Keratinocyte (primary cell): ENCODE measurements at regions not wholly inside any gene's neighbourhood (a gene's known extent, or its start where the extent isn't known, plus 50 kb on each side); places are given as distances from the start of the nearest gene placed in this dataset.

ENCODE experiments used
- DNase-seq: peaks from one replicate; pipeline ENCODE4 v3.0.0-alpha.2; 2011; ENCODE audit warnings: low read depth, missing footprints, low spot score
- FAIRE-seq: peaks from 2 replicates; lab custom pipeline; 2011; peaks lifted over from hg19 to GRCh38; lab: Jason Lieb, UNC
- H2AFZ ChIP-seq: 2 replicates; pipeline ENCODE4 v1.6.0; 2012; ENCODE audit warnings: low read length, control low read depth, inconsistent platforms; ENCODE audit not compliant: control insufficient read depth
- H3K27ac ChIP-seq: 2 replicates; pipeline ENCODE4 v1.5.1; 2011; ENCODE audit warnings: low read length; ENCODE audit not compliant: control insufficient read depth, insufficient read depth
- H3K27me3 ChIP-seq: 3 replicates; pipeline ENCODE4 v1.6.0; 2011; ENCODE audit warnings: low read length; ENCODE audit not compliant: control insufficient read depth, insufficient read depth; ENCODE audit errors: extremely low read depth
- H3K36me3 ChIP-seq, 2 experiments: 2 replicates in 1 of 2; 3 replicates in 1 of 2; pipeline ENCODE4 v1.5.1; 2011; ENCODE audit warnings: low read length in 2 of 2, mild to moderate bottlenecking in 1 of 2; ENCODE audit not compliant: control insufficient read depth in 2 of 2, insufficient read depth in 2 of 2; ENCODE audit errors: extremely low read depth in 1 of 2
- H3K4me1 ChIP-seq: 3 replicates; pipeline ENCODE4 v1.5.1; 2011; ENCODE audit warnings: low read length; ENCODE audit not compliant: control insufficient read depth, insufficient read depth; ENCODE audit errors: extremely low read depth
- H3K4me2 ChIP-seq: 3 replicates; pipeline ENCODE4 v1.6.0; 2011; ENCODE audit warnings: low read depth, low read length; ENCODE audit not compliant: control insufficient read depth, insufficient read depth; ENCODE audit errors: extremely low read depth
- H3K4me3 ChIP-seq, 3 experiments: fragments of 200-600 bp in 1 of 3; sonication (generic) in 1 of 3; 2 replicates in 2 of 3; 3 replicates in 1 of 3; pipeline ENCODE4 v1.5.1; 2011 to 2016; ENCODE audit warnings: low read length in 3 of 3, mild to moderate bottlenecking in 3 of 3, control low read depth in 2 of 3, inconsistent platforms in 1 of 3, low read depth in 1 of 3, mixed read lengths in 1 of 3, mixed run types in 1 of 3, moderate library complexity in 1 of 3; ENCODE audit not compliant: control insufficient read depth in 2 of 3, insufficient read depth in 2 of 3; ENCODE audit errors: extremely low read depth in 1 of 3
- H3K79me2 ChIP-seq: 2 replicates; pipeline ENCODE4 v1.6.0; 2012; ENCODE audit warnings: low read length; ENCODE audit not compliant: control insufficient read depth, insufficient read depth
- H3K9ac ChIP-seq: 3 replicates; pipeline ENCODE4 v1.6.0; 2011; ENCODE audit warnings: low read length; ENCODE audit not compliant: control insufficient read depth, insufficient read depth; ENCODE audit errors: extremely low read depth
- H3K9me1 ChIP-seq: 3 replicates; pipeline ENCODE4 v1.6.0; 2011; ENCODE audit warnings: low read length; ENCODE audit not compliant: control insufficient read depth, insufficient read depth; ENCODE audit errors: extremely low read depth
- H3K9me3 ChIP-seq: 2 replicates; pipeline ENCODE4 v1.5.1; 2012; ENCODE audit warnings: low read depth, low read length; ENCODE audit not compliant: control insufficient read depth
- H4K20me1 ChIP-seq: 3 replicates; pipeline ENCODE4 v1.6.0; 2011; ENCODE audit warnings: low read length; ENCODE audit not compliant: control insufficient read depth, insufficient read depth; ENCODE audit errors: extremely low read depth
- CTCF ChIP-seq, 3 experiments: IDR thresholded peaks in 1 of 3; conservative IDR thresholded peaks in 1 of 3; optimal IDR thresholded peaks in 1 of 3; 2 replicates in 2 of 3; 3 replicates in 1 of 3; pipeline versions ENCODE3 to v1.5.1; 2011; ENCODE audit warnings: low read length in 3 of 3, mild to moderate bottlenecking in 3 of 3, moderate library complexity in 2 of 3, control low read depth in 1 of 3, inconsistent platforms in 1 of 3; ENCODE audit not compliant: insufficient read depth in 2 of 3; ENCODE audit errors: extremely low read depth in 1 of 3
- EZH2 ChIP-seq: IDR thresholded peaks from one replicate; pipeline ENCODE4 v1.6.1; 2012; ENCODE audit warnings: inconsistent platforms, mild to moderate bottlenecking, low read length, moderate library complexity
- dilution Hi-C: fragments of 300-500 bp; cut with MboI; formaldehyde crosslinking; loops from one replicate; pipeline ENCODE4 v1.7.0; 2020; ENCODE audit warnings: low sequenced_read_pairs; ENCODE audit not compliant: extremely low pct_ligation_motif_present

GRCh38 chr9:109865521-109865920 is 85.5 kb downstream of the PALM2AKAP2 start:
- no peak overlapping the region for H3K27ac ChIP-seq
- FAIRE-seq (no peak), DNase-seq (no peak)
- H3K36me3 ChIP-seq = no peaks in the 10 kb centered on the region
- H3K4me2 ChIP-seq = no peak overlapping the region
- H3K79me2 ChIP-seq = no peaks in the 10 kb centered on the region
- no peak overlapping the region for H3K4me3 ChIP-seq
- H3K27me3 ChIP-seq = peaks cover 3% of the 10 kb centered on the region
- no peak overlapping the region for H2AFZ ChIP-seq
- dilution Hi-C loops = no loop called here
- H3K9ac ChIP-seq = no peak overlapping the region
- no peaks in the 10 kb centered on the region for H3K9me1 ChIP-seq
- no peaks in the 10 kb centered on the region for H3K9me3 ChIP-seq
- H4K20me1 ChIP-seq = no peaks in the 10 kb centered on the region
- TF ChIP-seq CTCF (optimal IDR thresholded peaks at IDR 0.05 in 1 of 3, IDR thresholded peaks at IDR 0.05 in 1 of 3, conservative IDR thresholded peaks at IDR 0.05 in 1 of 3; ENCODE audit: extremely low read depth in 1 of 3, insufficient read depth in 2 of 3, low read length in 3 of 3) (no peak), EZH2 (no peak)
- H3K4me1 ChIP-seq = peaks cover 2% of the 10 kb centered on the region

GRCh38 chr9:109868207-109868606 is 88.2 kb downstream of the PALM2AKAP2 start:
- no peaks in the 10 kb centered on the region for H4K20me1 ChIP-seq
- dilution Hi-C loops = no loop called here
- H3K79me2 ChIP-seq = no peaks in the 10 kb centered on the region
- H3K9me3 ChIP-seq = no peaks in the 10 kb centered on the region
- FAIRE-seq (no peak), DNase-seq (no peak)
- H3K4me3 ChIP-seq = no peak overlapping the region
- no peaks in the 10 kb centered on the region for H3K9me1 ChIP-seq
- no peaks in the 10 kb centered on the region for H3K36me3 ChIP-seq
- no peak overlapping the region for H2AFZ ChIP-seq
- no peak overlapping the region for H3K4me2 ChIP-seq
- no peaks in the 10 kb centered on the region for H3K27me3 ChIP-seq
- TF ChIP-seq EZH2 (no peak), CTCF (optimal IDR thresholded peaks at IDR 0.05 in 1 of 3, IDR thresholded peaks at IDR 0.05 in 1 of 3, conservative IDR thresholded peaks at IDR 0.05 in 1 of 3; ENCODE audit: extremely low read depth in 1 of 3, insufficient read depth in 2 of 3, low read length in 3 of 3) (no peak)
- H3K4me1 ChIP-seq = peaks cover 2% of the 10 kb centered on the region
- H3K27ac ChIP-seq = no peak overlapping the region
- H3K9ac ChIP-seq = no peak overlapping the region
